AG09309 (cell line): ENCODE measurements at regions not wholly inside any gene's neighbourhood (a gene's known extent, or its start where the extent isn't known, plus 50 kb on each side); places are given as distances from the start of the nearest gene placed in this dataset.

Experiments
- DNase-seq: peaks from one replicate; pipeline ENCODE4 v3.0.0-alpha.2; 2010; ENCODE audit warnings: low read depth
- H3K4me3 ChIP-seq: 2 replicates; pipeline ENCODE4 v1.5.1; 2011; ENCODE audit warnings: mild to moderate bottlenecking, low read depth, low read length, moderate library complexity; ENCODE audit not compliant: control insufficient read depth
- TF ChIP-seq, protein P1 (sequence below): IDR thresholded peaks from 2 replicates; pipeline ENCODE4 v1.5.1; 2011; ENCODE audit warnings: mild to moderate bottlenecking, low read depth, low read length, inconsistent platforms; ENCODE audit not compliant: insufficient read depth, control insufficient read depth; ENCODE audit errors: missing control alignments

DNA sequence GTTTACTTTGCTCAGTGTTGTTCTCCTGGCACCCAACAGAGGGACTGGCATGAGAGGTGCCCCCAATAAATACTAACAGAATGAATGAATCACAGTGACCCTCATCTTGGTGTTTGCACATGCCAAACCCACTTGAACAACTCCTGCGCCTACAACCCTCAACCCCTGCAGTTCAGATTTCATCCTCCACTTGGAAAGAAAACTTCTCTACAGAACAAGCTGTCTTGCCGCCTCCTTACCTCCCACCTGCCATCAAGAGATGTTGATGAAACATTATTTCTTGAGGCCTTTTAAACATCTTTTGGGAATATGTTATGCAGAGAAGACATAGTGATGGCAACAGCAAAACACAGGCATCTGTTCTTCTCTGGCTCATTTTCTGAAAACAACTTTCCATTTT, 216.0 kb upstream of the SH3BP4 start:
- TF ChIP-seq, protein P1, sequence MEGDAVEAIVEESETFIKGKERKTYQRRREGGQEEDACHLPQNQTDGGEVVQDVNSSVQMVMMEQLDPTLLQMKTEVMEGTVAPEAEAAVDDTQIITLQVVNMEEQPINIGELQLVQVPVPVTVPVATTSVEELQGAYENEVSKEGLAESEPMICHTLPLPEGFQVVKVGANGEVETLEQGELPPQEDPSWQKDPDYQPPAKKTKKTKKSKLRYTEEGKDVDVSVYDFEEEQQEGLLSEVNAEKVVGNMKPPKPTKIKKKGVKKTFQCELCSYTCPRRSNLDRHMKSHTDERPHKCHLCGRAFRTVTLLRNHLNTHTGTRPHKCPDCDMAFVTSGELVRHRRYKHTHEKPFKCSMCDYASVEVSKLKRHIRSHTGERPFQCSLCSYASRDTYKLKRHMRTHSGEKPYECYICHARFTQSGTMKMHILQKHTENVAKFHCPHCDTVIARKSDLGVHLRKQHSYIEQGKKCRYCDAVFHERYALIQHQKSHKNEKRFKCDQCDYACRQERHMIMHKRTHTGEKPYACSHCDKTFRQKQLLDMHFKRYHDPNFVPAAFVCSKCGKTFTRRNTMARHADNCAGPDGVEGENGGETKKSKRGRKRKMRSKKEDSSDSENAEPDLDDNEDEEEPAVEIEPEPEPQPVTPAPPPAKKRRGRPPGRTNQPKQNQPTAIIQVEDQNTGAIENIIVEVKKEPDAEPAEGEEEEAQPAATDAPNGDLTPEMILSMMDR: no peak
- DNase-seq: no peak

DNA sequence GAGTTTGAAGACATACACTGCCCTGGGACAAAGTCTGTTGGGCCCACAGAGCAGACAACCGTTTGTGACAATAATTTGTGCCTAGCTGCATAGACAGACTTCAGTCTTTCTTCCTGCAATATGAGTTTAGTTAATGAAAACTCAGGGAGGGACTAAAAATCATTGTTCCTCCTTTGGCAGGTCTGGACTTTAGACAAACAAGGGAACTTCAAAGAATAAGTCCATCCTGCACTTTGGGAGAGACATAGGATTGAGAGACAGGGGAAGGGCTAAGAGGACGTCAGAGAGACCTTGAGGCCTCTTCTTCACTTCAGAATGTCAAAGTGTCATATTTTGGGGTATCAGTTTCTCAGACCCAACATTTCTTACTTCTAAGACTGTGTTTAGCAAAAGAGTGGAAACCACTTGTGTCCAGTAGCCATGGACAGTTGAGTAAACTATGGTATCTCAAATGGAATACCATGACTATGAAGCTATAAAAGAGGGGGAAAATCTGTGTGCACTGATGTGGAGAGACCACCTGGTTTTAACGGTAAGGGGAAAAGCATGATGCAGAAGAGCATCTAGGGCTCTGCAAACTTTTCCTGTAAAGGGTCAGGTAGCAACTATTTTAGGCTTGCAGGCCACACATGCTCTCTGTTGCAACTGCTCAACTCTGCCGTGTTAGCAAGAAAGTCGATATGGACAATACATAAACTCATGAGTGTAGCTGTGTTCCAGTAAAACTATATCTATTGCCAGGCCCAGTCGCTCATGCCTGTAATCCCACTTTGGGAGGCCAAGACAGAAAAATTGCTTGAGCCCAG, 217.8 kb upstream of the SH3BP4 start:
- no peak for DNase-seq
- no peak overlapping the region for H3K4me3 ChIP-seq
- TF ChIP-seq, protein P1: no peak

More for the DNA sequence above, 216.0 kb upstream of the SH3BP4 start:
- no peak overlapping the region for H3K4me3 ChIP-seq

DNA sequence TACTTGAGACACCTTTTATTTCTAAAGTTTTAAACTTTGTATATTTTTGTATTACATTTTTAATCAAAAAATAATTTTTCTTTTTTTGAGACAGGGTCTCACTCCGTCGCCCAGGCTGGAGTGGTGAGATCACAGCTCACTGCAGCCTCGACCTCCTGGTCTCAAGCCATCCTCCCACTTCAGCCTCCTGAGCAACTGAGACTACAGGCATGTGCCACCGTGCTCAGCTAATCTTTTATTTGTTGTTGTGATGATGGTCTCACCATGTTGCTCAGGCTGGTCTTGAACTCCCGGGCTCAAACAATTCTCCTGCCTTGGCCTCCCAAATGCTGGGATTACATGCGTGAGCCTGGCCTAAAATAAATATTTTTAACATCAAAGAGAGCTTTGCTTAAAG, 218.7 kb upstream of the SH3BP4 start:
- H3K4me3 ChIP-seq: no peak overlapping the region
- TF ChIP-seq, protein P1: no peak
- DNase-seq: no peak

DNA sequence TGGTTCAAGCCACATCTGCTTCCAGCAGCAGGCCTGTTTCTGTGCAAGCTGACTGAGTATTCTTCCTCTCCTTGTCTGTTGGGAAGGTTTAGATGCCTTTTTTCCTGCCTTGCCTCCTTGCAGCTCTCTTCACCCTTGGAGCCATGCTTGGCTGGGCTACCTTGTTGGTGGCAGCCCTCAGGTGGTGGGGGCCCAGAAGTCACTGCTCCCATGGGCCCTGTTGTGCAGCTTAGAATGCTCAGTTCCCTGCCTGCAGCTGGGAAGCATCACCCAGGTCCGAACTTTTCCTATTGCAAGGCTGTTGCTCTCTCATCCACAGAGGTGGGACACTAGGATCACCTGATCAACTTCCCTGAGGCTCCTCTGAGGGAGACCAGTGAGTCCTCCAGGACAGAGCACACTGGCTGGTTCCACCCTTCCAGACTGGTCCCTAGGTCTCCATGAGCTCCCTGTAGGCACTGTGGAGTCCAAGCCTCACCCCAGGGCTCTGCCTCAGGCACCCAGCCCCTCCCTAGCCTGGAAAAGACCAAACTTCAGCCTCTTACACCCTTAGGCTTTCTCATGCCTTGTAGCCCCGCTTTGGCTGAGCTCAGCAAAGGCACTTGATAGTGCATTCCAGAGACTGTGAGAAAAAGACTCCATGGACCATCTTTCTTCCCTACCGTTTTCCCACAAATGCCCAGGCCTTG, 219.3 kb upstream of the SH3BP4 start:
- DNase-seq: no peak
- TF ChIP-seq, protein P1: no peak
- no peak overlapping the region for H3K4me3 ChIP-seq

DNA sequence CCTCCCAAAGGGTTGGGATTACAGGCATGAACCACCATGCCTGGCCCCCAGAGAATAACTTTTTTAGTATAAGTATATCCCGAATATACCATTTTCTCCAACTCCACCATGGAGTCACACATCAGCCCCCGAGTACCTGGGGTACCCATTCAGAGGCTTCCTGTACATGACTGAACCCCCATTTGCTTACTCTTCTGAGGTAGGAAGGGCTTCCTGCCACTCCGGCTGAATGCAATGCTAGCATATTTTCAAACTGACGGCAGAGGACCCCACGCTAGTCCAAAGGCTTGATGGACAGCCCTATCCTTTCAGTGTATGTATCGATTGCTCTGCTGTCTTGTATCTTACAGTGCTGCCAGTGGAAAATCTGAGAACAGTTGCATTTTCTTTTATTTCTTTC, 220.6 kb upstream of the SH3BP4 start:
- no peak overlapping the region for H3K4me3 ChIP-seq
- TF ChIP-seq, protein P1: no peak
- DNase-seq: no peak

DNA sequence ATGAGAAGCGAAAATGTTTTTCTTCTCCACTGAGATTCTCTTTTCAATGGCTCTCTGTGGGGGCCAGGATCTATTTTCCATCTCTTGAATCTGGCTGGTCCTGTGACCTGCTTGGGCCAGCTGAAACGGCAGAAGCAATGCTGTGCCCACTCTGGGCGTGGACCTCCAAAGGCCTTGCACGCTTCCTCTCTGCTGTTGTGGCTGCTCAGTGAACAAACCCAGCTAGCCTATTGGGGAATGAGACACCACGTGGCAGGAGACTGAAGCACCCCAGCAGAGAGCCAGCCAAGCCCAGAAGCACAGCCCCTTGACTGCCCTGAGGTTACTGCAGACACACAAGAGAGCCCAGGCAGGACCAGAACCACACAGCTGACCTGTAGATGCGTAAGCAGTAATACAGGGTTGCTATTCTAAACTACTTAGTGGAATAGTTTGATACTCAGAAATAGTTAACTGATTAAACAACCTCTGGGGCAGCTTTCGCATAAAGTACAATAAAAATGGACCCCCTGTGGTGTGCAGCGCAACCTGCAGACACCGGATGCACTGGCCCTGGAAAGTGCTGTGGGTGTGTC, 221.7 kb upstream of the SH3BP4 start:
- no peak overlapping the region for H3K4me3 ChIP-seq
- DNase-seq: no peak
- TF ChIP-seq, protein P1: no peak
